ENCODE measurements at regions not wholly inside any gene's neighbourhood (a gene's known extent, or its start where the extent isn't known, plus 50 kb on each side); places are given as distances from the start of the nearest gene placed in this dataset.
A peak's percentile ranks its signal among the peaks of the same experiment; 100 is the strongest.

GRCh38 chr3:148289159-148289558 is 408.5 kb upstream of the AGTR1 start:
- no peak overlapping the region for H3K4me3 Mint-ChIP-seq
- no peaks in the 10 kb centered on the region for H3K4me1 Mint-ChIP-seq
- peaks cover 3% of the 10 kb centered on the region for H3K9me3 Mint-ChIP-seq
- no peaks in the 10 kb centered on the region for H3K27me3 Mint-ChIP-seq
- ATAC-seq (replicated peaks): no peak
- H3K27ac Mint-ChIP-seq: no peak overlapping the region
- H3K36me3 Mint-ChIP-seq (ENCODE audit: low read depth): no peaks in the 10 kb centered on the region

GRCh38 chr3:148297013-148297412 is 400.7 kb upstream of the AGTR1 start:
- no peak for ATAC-seq (replicated peaks)
- no peaks in the 10 kb centered on the region for H3K27me3 Mint-ChIP-seq
- H3K4me1 Mint-ChIP-seq: peaks cover 5% of the 10 kb centered on the region
- peaks cover 7% of the 10 kb centered on the region for H3K9me3 Mint-ChIP-seq
- H3K4me3 Mint-ChIP-seq: no peak overlapping the region
- H3K36me3 Mint-ChIP-seq (ENCODE audit: low read depth): no peaks in the 10 kb centered on the region
- no peak overlapping the region for H3K27ac Mint-ChIP-seq

- no peak for ATAC-seq (replicated peaks)
- H3K27ac Mint-ChIP-seq: no peak overlapping the region
- H3K4me1 Mint-ChIP-seq: no peaks in the 10 kb centered on the region
- H3K4me3 Mint-ChIP-seq: no peak overlapping the region
- no peaks in the 10 kb centered on the region for H3K36me3 Mint-ChIP-seq (ENCODE audit: low read depth)
- H3K27me3 Mint-ChIP-seq: no peaks in the 10 kb centered on the region
- no peaks in the 10 kb centered on the region for H3K9me3 Mint-ChIP-seq
These were observed 390.3 kb upstream of the AGTR1 start for GRCh38 chr3:148307443-148307843.

GRCh38 chr3:148309390-148310035 is 388.2 kb upstream of the AGTR1 start:
- no peak for ATAC-seq (replicated peaks)
- no peak overlapping the region for H3K27ac Mint-ChIP-seq
- no peaks in the 10 kb centered on the region for H3K4me1 Mint-ChIP-seq
- no peaks in the 10 kb centered on the region for H3K27me3 Mint-ChIP-seq
- no peaks in the 10 kb centered on the region for H3K9me3 Mint-ChIP-seq
- H3K36me3 Mint-ChIP-seq (ENCODE audit: low read depth): no peaks in the 10 kb centered on the region
- H3K4me3 Mint-ChIP-seq: no peak overlapping the region

GRCh38 chr3:148315756-148316155 is 381.9 kb upstream of the AGTR1 start:
- no peaks in the 10 kb centered on the region for H3K36me3 Mint-ChIP-seq (ENCODE audit: low read depth)
- H3K4me1 Mint-ChIP-seq: no peaks in the 10 kb centered on the region
- no peak for ATAC-seq (replicated peaks)
- H3K4me3 Mint-ChIP-seq: no peak overlapping the region
- H3K9me3 Mint-ChIP-seq: no peaks in the 10 kb centered on the region
- no peaks in the 10 kb centered on the region for H3K27me3 Mint-ChIP-seq
- H3K27ac Mint-ChIP-seq: no peak overlapping the region

- H3K9me3 Mint-ChIP-seq: peaks cover 4% of the 10 kb centered on the region
- H3K4me3 Mint-ChIP-seq: no peak overlapping the region
- H3K36me3 Mint-ChIP-seq (ENCODE audit: low read depth): no peaks in the 10 kb centered on the region
- H3K4me1 Mint-ChIP-seq: no peaks in the 10 kb centered on the region
- H3K27ac Mint-ChIP-seq: no peak overlapping the region
- no peak for ATAC-seq (replicated peaks)
- no peaks in the 10 kb centered on the region for H3K27me3 Mint-ChIP-seq
These were observed 379.5 kb upstream of the AGTR1 start for GRCh38 chr3:148318240-148318639.

- Mint-ChIP-seq H3K27ac (no peak overlapping the region), H3K36me3 (ENCODE audit: low read depth) (no peaks in the 10 kb centered on the region), H3K4me3 (peak overlapping the region; percentile 1), H3K27me3 (no peaks in the 10 kb centered on the region), H3K4me1 (no peaks in the 10 kb centered on the region), H3K9me3 (peaks cover 10% of the 10 kb centered on the region)
- ATAC-seq (replicated peaks): peak; percentile 79
These were observed 378.4 kb upstream of the AGTR1 start for GRCh38 chr3:148319161-148319915.

GRCh38 chr3:148319960-148320359 is 377.7 kb upstream of the AGTR1 start:
- H3K4me3 Mint-ChIP-seq: no peak overlapping the region
- no peaks in the 10 kb centered on the region for H3K27me3 Mint-ChIP-seq
- H3K9me3 Mint-ChIP-seq: peaks cover 10% of the 10 kb centered on the region
- no peaks in the 10 kb centered on the region for H3K4me1 Mint-ChIP-seq
- H3K36me3 Mint-ChIP-seq (ENCODE audit: low read depth): no peaks in the 10 kb centered on the region
- no peak overlapping the region for H3K27ac Mint-ChIP-seq
- ATAC-seq (replicated peaks): no peak

GRCh38 chr3:148329481-148330235 is 368.0 kb upstream of the AGTR1 start:
- ATAC-seq (replicated peaks): no peak
- H3K4me1 Mint-ChIP-seq: no peaks in the 10 kb centered on the region
- no peak overlapping the region for H3K4me3 Mint-ChIP-seq
- H3K27me3 Mint-ChIP-seq: no peaks in the 10 kb centered on the region
- no peak overlapping the region for H3K27ac Mint-ChIP-seq
- H3K36me3 Mint-ChIP-seq (ENCODE audit: low read depth): no peaks in the 10 kb centered on the region
- H3K9me3 Mint-ChIP-seq: peaks cover 6% of the 10 kb centered on the region

GRCh38 chr3:148330542-148330941 is 367.2 kb upstream of the AGTR1 start:
- Mint-ChIP-seq H3K4me3 (no peak overlapping the region), H3K9me3 (peaks cover 6% of the 10 kb centered on the region), H3K27me3 (no peaks in the 10 kb centered on the region), H3K27ac (no peak overlapping the region), H3K36me3 (ENCODE audit: low read depth) (no peaks in the 10 kb centered on the region), H3K4me1 (no peaks in the 10 kb centered on the region)
- no peak for ATAC-seq (replicated peaks)

GRCh38 chr3:148331081-148331846 is 366.4 kb upstream of the AGTR1 start:
- Mint-ChIP-seq H3K4me3 (no peak overlapping the region), H3K9me3 (peaks cover 3% of the 10 kb centered on the region), H3K27ac (no peak overlapping the region), H3K27me3 (no peaks in the 10 kb centered on the region), H3K4me1 (no peaks in the 10 kb centered on the region), H3K36me3 (ENCODE audit: low read depth) (no peaks in the 10 kb centered on the region)
- no peak for ATAC-seq (replicated peaks)

- ATAC-seq (replicated peaks): no peak
- peaks cover 3% of the 10 kb centered on the region for H3K9me3 Mint-ChIP-seq
- H3K27ac Mint-ChIP-seq: no peak overlapping the region
- H3K4me1 Mint-ChIP-seq: no peaks in the 10 kb centered on the region
- no peaks in the 10 kb centered on the region for H3K27me3 Mint-ChIP-seq
- no peak overlapping the region for H3K4me3 Mint-ChIP-seq
- H3K36me3 Mint-ChIP-seq (ENCODE audit: low read depth): no peaks in the 10 kb centered on the region
These were observed 365.2 kb upstream of the AGTR1 start for GRCh38 chr3:148332509-148332908.

GRCh38 chr3:148333091-148333490 is 364.6 kb upstream of the AGTR1 start:
- Mint-ChIP-seq H3K27ac (no peak overlapping the region), H3K9me3 (peaks cover 3% of the 10 kb centered on the region), H3K36me3 (ENCODE audit: low read depth) (no peaks in the 10 kb centered on the region), H3K4me3 (no peak overlapping the region), H3K27me3 (no peaks in the 10 kb centered on the region), H3K4me1 (no peaks in the 10 kb centered on the region)
- no peak for ATAC-seq (replicated peaks)

GRCh38 chr3:148335612-148336011 is 362.1 kb upstream of the AGTR1 start:
- H3K4me3 Mint-ChIP-seq: no peak overlapping the region

More at GRCh38 chr3:148335612-148336011, 362.1 kb upstream of the AGTR1 start:
- H3K27ac Mint-ChIP-seq: no peak overlapping the region
- H3K4me1 Mint-ChIP-seq: no peaks in the 10 kb centered on the region
- H3K9me3 Mint-ChIP-seq: peaks cover 3% of the 10 kb centered on the region
- no peak for ATAC-seq (replicated peaks)
- no peaks in the 10 kb centered on the region for H3K36me3 Mint-ChIP-seq (ENCODE audit: low read depth)
- H3K27me3 Mint-ChIP-seq: no peaks in the 10 kb centered on the region

Measured in activated T-helper 17 cell treated with anti-CD3 and anti-CD28 coated beads, Interleukin-2, amount 50 U/mL, for 72 hours (primary cell).